ENCODE measurements at regions not wholly inside any gene's neighbourhood (a gene's known extent, or its start where the extent isn't known, plus 50 kb on each side); places are given as distances from the start of the nearest gene placed in this dataset.

DNA sequence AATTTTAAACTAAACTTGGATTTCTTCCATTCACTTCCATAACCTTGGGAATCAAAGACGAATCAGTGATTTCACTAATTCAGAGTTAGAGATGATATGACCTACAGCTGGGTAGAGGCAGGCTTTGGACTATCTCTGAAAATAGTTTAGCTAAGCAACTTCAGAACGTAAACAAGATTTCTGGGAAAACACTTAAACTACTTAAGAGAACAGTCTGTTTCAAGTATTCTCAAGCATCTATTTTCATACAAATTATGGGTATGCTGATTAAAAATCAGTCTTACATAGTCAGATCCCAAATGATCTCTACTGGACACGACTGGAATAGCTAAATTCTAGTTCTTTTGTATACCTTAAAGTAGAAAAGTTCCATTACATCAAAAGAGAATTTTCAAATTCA, 179.9 kb downstream of the PLCE1 start:
- DNase-seq = no peak
- TF ChIP-seq POLR2A (IDR thresholded peaks at IDR 0.05; ENCODE audit: low read length) = no peak
- no peak for TF ChIP-seq GATA1 (IDR thresholded peaks at IDR 0.05; ENCODE audit: low read depth, low read length)

DNA sequence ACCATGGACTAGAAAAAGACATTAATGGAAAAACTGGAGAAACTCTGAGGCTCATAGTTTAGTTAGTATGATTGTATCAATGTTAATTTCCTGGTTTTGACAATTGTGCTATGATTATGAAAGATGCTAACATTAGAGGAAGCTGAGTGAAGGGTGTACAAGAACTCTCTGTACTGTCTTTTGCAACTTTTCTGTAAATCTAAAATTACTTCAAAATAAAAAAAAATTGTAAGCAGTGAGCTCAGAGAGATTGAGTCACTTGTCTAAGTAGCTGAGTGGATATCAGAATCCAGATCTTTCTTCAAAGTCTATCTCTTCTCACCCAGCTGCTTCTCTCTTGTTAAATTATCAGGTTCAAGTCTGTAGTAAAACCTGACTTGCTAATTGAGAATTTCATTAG, 181.1 kb downstream of the PLCE1 start:
- no peak for TF ChIP-seq POLR2A (IDR thresholded peaks at IDR 0.05; ENCODE audit: low read length)
- TF ChIP-seq GATA1 (IDR thresholded peaks at IDR 0.05; ENCODE audit: low read depth, low read length) = no peak
- no peak for DNase-seq

DNA sequence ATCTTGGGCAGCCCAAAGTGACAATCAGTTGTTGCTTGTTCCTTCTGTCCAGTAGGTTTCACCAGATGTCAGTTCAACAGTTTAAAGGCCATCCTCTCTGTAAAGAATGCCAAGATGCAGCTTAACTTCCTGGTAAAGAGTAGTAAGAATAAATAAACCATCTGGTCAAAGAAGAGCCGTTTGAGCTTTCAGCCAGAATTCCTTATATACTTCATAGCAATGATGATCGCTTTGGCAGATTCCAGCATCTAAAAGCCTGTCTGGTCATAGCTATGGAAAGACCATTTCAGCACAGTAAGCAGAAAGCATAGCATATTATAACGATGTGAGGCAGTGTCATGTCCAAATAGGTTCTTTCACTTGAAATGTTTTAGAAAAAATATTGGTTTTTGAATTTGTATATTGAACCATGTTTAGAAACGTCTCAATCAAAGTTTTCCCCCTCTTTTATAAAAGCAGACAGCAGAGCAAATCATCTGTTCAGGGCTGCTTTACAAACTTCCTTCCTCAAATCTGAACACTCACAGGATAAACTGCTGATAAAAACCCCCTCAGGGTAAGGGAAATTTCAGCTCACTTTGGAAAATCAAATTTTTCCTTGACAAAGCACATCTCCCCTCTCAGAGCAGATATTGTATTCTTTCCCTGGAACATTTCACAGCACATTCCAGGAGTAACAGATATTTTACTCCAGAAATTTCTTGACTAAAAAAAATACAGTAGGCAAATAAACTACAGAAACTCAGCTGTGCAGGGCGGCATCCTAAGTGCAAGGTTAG, 184.1 kb downstream of the NOC3L start:
- no peak for DNase-seq
- no peak for TF ChIP-seq POLR2A (IDR thresholded peaks at IDR 0.05; ENCODE audit: low read length)
- no peak for TF ChIP-seq GATA1 (IDR thresholded peaks at IDR 0.05; ENCODE audit: low read depth, low read length)

DNA sequence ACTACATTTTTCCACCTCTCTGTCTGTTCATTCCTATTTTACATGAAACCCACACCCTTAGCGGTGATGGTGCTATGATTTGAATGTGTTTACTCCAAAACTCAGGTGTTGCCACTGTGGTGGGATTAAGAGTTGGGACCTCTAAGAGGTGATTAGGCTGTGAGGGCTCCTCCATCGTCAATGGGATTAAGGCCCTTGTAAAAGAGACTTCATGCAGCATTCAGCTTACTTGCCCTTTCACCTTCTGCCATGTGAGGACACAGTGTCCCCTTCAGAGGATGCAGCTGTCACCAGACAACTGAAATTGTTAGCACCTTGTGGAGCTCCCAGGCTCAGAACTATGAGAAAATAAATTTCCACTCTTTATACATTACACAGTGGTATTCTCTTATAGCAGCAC, 182.2 kb downstream of the NOC3L start:
- DNase-seq = no peak
- TF ChIP-seq GATA1 (IDR thresholded peaks at IDR 0.05; ENCODE audit: low read depth, low read length) (no peak), POLR2A (IDR thresholded peaks at IDR 0.05; ENCODE audit: low read length) (no peak)

DNA sequence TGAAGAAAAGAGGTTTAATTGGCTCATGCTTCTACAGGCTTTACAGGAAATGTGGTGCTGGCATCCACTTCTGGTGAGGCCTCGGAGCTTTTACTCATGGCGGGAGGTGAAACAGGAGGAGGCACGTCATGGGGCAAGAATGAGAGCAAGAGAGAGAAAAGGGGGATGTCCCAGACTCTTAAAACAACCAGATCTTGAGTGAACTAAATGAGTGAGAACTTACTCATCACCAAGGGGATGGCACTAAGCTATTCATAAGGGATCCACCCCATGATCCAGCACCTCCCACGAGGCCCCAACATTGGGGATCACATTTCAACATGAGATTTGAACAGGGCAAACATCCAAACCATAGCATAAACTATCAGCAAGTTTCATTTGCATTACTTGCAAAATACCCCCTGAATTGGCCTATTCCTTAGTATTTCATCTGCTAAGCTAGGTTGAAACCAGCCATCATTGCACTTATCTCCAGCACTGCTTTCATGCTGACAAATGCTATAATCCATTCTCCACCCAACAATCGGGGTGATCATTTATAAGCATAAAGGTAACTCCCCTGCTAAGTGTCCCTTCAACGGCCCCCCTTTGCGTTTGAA, 179.0 kb downstream of the NOC3L start:
- DNase-seq = no peak

DNA sequence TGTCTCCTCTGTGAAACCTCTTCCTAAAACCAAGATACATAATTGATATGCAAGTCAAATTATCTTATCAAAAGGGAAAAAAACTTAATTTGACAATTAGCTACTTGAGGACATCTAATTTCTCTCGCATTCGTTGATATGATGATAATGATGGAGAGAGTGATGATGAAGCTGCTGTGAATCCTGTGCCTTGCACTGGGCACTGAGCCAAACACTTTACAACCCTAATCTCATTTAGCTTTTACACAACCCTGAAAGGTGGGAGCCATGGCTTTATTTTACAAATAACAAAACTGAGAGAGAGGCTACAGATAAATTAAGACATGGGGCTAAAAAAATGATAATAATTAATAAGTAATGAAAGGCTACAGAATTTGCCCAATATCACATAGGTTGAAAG, 176.0 kb downstream of the NOC3L start:
- TF ChIP-seq POLR2A (IDR thresholded peaks at IDR 0.05; ENCODE audit: low read length) (no peak), GATA1 (IDR thresholded peaks at IDR 0.05; ENCODE audit: low read depth, low read length) (no peak)
- no peak for DNase-seq

More for the DNA sequence above, 179.0 kb downstream of the NOC3L start:
- TF ChIP-seq GATA1 (IDR thresholded peaks at IDR 0.05; ENCODE audit: low read depth, low read length) (no peak), POLR2A (IDR thresholded peaks at IDR 0.05; ENCODE audit: low read length) (no peak)

DNA sequence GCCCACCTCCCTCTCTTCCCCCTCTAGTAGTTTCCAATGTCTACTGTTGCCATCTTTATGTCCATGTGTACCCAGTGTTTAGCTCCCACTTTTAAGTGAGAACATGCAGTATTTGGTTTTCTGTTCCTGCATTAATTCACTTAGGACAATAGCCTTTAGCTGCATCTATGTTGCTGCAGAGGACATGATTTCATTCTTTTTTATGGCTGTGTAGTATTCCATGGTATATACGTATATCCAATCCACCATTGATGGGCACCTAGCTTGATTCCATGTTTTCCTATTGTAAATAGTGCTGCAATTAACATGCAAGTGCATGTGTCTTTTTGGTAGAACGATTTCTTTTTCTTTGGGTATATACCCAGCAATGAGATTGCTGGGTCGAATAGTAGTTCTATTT, 170.4 kb downstream of the NOC3L start:
- TF ChIP-seq POLR2A (IDR thresholded peaks at IDR 0.05; ENCODE audit: low read length) = no peak
- no peak for TF ChIP-seq GATA1 (IDR thresholded peaks at IDR 0.05; ENCODE audit: low read depth, low read length)
- DNase-seq = no peak

DNA sequence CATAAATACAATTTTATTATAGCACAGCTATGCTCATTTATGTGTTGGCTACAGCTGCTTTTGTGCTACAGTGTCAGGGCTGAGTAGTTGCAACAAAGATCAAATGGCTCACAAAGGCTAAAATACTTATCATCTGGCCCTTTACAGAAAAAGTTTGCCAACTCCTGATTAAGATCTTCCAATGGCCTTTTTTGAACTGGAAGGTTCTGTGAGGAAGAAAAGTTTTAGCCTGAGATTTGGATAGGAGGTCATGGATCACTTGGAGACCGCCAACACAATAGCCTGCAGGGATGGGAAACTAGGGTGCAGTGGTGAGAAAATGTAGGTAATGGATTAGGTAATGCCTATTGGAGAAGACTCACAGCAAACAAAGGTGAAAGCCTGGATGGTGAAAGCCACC, 169.8 kb downstream of the NOC3L start:
- TF ChIP-seq POLR2A (IDR thresholded peaks at IDR 0.05; ENCODE audit: low read length) (no peak), GATA1 (IDR thresholded peaks at IDR 0.05; ENCODE audit: low read depth, low read length) (no peak)
- no peak for DNase-seq

DNA sequence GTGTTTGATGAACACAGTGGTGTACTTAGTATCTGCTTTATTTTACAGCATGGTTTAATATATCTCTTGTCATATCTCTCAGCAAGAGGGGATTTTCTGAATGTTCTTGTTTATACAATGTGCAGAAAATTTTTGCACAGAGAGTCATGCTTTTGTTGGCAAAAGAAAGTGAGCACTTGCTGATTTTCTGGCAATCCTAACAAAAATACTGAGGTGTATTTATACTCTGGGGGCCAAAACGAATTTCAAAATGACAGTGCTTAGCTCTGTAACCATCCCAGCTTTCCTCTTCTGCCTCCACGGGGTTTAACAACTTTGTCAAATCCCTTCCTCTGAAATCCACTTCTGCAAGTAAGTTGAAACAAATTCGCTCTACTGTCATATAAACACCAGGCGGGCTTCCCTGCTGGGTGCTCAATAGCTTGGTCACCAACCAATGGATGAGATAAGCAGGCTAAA, 169.2 kb downstream of the NOC3L start:
- TF ChIP-seq GATA1 (IDR thresholded peaks at IDR 0.05; ENCODE audit: low read depth, low read length) (no peak), POLR2A (IDR thresholded peaks at IDR 0.05; ENCODE audit: low read length) (no peak)
- DNase-seq = no peak

DNA sequence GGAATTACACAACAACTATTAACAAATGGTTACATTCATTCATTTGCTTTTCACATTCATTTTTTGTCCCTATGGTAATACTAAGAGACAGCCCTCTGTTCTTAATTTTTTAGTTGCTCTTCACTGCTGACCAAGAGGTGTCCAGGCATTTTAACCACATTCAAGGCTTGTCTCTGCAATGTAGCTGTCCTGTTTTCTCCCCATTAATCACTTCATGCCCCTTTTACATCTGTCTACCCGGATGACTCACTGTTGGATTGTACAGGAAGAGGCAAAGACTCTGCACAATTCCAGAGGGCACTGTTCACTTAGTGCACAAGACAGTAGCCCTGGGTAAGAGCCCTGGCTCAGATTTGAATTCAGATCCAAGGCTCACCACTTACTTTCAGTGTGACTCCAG, 168.5 kb downstream of the NOC3L start:
- no peak for DNase-seq
- TF ChIP-seq POLR2A (IDR thresholded peaks at IDR 0.05; ENCODE audit: low read length) (no peak), GATA1 (IDR thresholded peaks at IDR 0.05; ENCODE audit: low read depth, low read length) (no peak)

DNA sequence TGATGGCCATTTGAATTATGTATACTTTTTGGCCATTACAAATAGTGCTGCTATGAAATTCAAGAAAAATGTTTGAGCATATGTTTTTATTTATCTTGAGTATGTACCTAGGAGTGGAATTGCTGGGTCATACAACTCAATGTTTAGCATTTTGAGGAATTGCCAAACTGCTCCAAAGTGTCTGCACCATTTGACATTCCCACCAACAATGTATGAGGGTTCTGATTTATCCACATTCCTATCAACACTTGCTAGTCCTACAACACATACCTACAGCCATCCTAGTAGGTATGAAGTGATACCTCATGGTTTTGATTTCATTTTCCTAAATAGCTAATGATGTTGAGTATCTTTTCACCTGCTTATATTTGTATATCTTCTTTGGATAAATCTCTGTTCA, 165.5 kb downstream of the NOC3L start:
- DNase-seq = no peak
- no peak for TF ChIP-seq POLR2A (IDR thresholded peaks at IDR 0.05; ENCODE audit: low read length)
- TF ChIP-seq GATA1 (IDR thresholded peaks at IDR 0.05; ENCODE audit: low read depth, low read length) = no peak

DNA sequence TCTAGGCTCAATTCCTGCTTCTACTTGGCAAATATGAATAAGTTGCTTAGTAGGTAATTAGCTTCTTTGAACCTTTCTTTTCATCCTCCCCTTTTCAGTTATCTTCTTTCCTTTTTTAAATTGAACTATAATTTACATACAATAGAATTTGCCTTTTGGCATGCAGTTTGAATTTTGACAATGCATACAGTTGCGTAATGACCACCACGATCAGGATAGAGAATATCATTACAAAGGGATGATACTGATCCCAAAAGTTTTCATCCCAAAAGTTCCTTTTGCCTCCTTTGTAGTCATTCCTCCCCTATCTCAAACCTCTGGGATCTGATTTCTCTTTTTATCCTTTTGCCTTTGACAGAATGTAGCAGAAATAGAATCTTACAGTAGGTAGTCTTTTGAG, 164.4 kb downstream of the NOC3L start:
- DNase-seq = no peak
- TF ChIP-seq GATA1 (IDR thresholded peaks at IDR 0.05; ENCODE audit: low read depth, low read length) (no peak), POLR2A (IDR thresholded peaks at IDR 0.05; ENCODE audit: low read length) (no peak)

DNA sequence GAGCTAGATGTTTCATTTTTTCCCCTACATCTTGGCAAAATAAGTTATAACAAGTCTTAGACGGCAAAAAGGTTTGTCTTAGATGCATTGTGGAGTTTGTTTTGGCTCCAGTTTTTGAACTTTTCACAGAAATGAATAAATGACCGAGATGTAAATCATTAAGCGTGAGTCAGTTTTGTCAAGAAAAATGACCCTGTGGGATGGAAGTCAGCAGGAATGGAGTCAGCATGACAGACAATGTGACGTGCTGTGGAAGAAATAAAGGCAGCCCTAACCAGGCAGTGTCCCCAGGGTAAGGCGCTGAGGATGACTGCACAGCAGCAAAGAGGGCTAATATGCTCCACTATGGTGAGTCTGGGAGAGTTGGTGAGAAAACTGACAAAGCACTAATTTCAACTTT, 163.2 kb downstream of the NOC3L start:
- no peak for TF ChIP-seq GATA1 (IDR thresholded peaks at IDR 0.05; ENCODE audit: low read depth, low read length)
- TF ChIP-seq POLR2A (IDR thresholded peaks at IDR 0.05; ENCODE audit: low read length) = no peak
- no peak for DNase-seq

DNA sequence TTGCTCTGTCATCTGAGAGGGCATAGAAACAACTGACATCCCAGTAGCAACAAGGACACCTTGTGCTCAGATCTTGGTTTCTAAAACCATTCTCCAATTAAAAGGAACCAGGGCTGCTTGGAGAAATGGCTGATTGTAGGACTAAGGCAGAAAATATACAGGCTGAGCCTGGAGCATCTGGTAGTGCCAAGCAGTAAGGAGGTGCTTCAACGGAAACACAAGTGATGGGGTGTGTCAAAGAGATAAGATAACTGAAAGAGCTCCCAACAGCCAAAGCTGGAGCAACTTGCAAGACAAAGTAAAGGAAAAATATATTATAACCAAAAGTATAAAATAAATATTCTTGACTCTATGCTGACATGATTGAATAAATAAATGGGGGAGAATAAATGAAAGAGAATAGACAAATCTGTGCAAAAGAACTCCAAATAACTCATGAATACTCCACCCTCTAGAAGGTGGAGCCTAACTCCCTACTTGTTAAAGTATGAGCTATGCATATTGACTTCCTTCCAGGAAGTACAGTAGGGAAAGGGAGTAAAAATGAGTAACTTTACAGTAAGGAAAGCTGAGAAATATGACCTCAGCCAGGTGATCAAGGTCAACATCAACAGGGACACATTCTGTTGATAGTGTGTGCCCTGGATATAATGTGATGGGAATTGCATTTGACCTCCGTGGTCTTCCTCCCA, 162.4 kb downstream of the NOC3L start:
- TF ChIP-seq POLR2A (IDR thresholded peaks at IDR 0.05; ENCODE audit: low read length) (no peak), GATA1 (IDR thresholded peaks at IDR 0.05; ENCODE audit: low read depth, low read length) (no peak)
- DNase-seq = peak; percentile 19 to 61

All from erythroblast (primary cell).